ENCODE measurements at regions not wholly inside any gene's neighbourhood (a gene's known extent, or its start where the extent isn't known, plus 50 kb on each side); places are given as distances from the start of the nearest gene placed in this dataset.

DNA sequence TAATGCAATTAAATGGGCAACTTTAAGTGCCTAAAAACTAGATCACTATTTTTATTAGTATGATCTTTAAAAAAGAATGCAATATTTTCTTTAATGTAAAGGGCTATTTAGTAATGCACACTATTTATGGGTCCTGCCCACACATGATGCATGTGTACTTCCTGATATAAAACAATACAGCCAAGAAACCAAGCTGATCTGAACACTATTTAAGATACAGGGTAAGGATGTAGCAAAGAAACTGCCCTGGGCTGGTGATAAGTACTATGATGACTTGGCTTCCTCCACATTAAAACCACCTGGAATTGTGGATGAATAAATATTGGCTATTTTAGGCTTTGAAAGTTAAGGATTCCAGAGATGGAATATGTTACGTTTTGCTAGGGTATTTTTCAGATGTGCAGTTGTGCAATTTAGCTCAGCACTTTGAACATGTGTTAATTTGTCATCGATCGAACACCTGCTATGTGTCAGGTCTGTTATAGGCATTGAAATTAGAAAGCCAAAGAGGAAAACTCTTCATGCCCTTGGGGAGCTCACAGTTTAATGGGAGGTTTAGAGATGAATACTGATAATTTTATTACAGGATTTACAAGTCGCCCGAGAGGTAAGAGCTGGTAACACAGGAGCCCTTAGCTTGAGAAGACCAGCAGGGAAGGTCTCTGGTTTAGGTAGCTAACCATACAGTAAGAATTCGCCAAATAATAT lies 276.7 kb downstream of the PLK2 start:
- Histone ChIP-seq H3K36me3 (ENCODE audit: insufficient read depth, low read length) (no peaks in the 10 kb centered on the region), H3K27me3 (ENCODE audit: insufficient read depth, low read length, poor library complexity) (no peaks in the 10 kb centered on the region), H3K79me2 (ENCODE audit: insufficient read depth, low read length) (no peaks in the 10 kb centered on the region), H3K4me3 (ENCODE audit: low read depth in 1 of 2, low read length in 2 of 2) (no peak overlapping the region), H3K9ac (ENCODE audit: low read depth, low read length) (no peak overlapping the region), H3K4me1 (ENCODE audit: insufficient read depth, low read length) (no peaks in the 10 kb centered on the region), H2AFZ (ENCODE audit: low read depth, low read length) (no peak overlapping the region), H3K27ac (ENCODE audit: low read length) (no peak overlapping the region), H3K4me2 (ENCODE audit: insufficient read depth, low read length) (no peak overlapping the region), H3K9me3 (ENCODE audit: insufficient read depth, low read length, severe bottlenecking) (no peaks in the 10 kb centered on the region), H4K20me1 (ENCODE audit: insufficient read depth, low read length) (no peaks in the 10 kb centered on the region)
- no peak for TF ChIP-seq EZH2 (IDR thresholded peaks at IDR 0.05; ENCODE audit: borderline replicate concordance, low read depth, low read length, severe bottlenecking)
- TF ChIP-seq, protein P1, sequence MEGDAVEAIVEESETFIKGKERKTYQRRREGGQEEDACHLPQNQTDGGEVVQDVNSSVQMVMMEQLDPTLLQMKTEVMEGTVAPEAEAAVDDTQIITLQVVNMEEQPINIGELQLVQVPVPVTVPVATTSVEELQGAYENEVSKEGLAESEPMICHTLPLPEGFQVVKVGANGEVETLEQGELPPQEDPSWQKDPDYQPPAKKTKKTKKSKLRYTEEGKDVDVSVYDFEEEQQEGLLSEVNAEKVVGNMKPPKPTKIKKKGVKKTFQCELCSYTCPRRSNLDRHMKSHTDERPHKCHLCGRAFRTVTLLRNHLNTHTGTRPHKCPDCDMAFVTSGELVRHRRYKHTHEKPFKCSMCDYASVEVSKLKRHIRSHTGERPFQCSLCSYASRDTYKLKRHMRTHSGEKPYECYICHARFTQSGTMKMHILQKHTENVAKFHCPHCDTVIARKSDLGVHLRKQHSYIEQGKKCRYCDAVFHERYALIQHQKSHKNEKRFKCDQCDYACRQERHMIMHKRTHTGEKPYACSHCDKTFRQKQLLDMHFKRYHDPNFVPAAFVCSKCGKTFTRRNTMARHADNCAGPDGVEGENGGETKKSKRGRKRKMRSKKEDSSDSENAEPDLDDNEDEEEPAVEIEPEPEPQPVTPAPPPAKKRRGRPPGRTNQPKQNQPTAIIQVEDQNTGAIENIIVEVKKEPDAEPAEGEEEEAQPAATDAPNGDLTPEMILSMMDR (IDR thresholded peaks at IDR 0.05; ENCODE audit: borderline replicate concordance, extremely low read depth, low read length, poor library complexity, severe bottlenecking) = no peak
- ATAC-seq (ENCODE audit: insufficient read depth, low read depth) = no peak
- DNase-seq = no peak

DNA sequence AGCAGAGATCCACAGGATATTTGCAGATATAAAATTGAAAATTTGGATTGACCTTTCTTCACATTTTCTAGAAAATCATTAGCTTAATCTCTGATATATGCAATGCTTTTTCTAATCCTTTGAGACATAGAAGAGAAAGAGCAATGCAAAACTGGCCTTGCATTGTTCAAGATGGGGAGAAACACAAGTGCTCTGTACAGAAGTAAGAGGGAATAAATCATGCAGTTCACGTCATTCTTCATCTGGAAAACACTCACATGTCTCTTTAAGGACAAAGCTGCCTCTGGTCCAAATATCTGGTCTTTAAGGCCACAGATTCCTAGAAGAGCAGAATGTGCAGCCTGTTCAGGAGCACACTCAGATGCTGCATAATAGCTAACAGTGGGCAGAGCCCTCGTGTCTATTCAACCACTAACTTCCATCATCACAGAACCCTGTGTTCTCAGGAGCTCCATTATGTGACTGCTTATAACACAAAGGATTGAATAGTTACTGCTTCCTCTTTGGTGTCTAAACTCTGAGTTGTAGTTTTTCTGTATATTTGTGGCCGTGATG lies 277.5 kb downstream of the PLK2 start:
- ATAC-seq (ENCODE audit: insufficient read depth, low read depth) = no peak
- Histone ChIP-seq H3K9me3 (ENCODE audit: insufficient read depth, low read length, severe bottlenecking) (no peaks in the 10 kb centered on the region), H3K27me3 (ENCODE audit: insufficient read depth, low read length, poor library complexity) (no peaks in the 10 kb centered on the region), H3K9ac (ENCODE audit: low read depth, low read length) (no peak overlapping the region), H3K4me3 (ENCODE audit: low read depth in 1 of 2, low read length in 2 of 2) (no peak overlapping the region), H3K4me2 (ENCODE audit: insufficient read depth, low read length) (no peak overlapping the region), H3K79me2 (ENCODE audit: insufficient read depth, low read length) (no peaks in the 10 kb centered on the region), H3K4me1 (ENCODE audit: insufficient read depth, low read length) (no peaks in the 10 kb centered on the region), H2AFZ (ENCODE audit: low read depth, low read length) (no peak overlapping the region), H3K36me3 (ENCODE audit: insufficient read depth, low read length) (no peaks in the 10 kb centered on the region), H4K20me1 (ENCODE audit: insufficient read depth, low read length) (no peaks in the 10 kb centered on the region), H3K27ac (ENCODE audit: low read length) (no peak overlapping the region)
- no peak for DNase-seq
- TF ChIP-seq EZH2 (IDR thresholded peaks at IDR 0.05; ENCODE audit: borderline replicate concordance, low read depth, low read length, severe bottlenecking) = no peak
- TF ChIP-seq, protein P1 (IDR thresholded peaks at IDR 0.05; ENCODE audit: borderline replicate concordance, extremely low read depth, low read length, poor library complexity, severe bottlenecking) = no peak

DNA sequence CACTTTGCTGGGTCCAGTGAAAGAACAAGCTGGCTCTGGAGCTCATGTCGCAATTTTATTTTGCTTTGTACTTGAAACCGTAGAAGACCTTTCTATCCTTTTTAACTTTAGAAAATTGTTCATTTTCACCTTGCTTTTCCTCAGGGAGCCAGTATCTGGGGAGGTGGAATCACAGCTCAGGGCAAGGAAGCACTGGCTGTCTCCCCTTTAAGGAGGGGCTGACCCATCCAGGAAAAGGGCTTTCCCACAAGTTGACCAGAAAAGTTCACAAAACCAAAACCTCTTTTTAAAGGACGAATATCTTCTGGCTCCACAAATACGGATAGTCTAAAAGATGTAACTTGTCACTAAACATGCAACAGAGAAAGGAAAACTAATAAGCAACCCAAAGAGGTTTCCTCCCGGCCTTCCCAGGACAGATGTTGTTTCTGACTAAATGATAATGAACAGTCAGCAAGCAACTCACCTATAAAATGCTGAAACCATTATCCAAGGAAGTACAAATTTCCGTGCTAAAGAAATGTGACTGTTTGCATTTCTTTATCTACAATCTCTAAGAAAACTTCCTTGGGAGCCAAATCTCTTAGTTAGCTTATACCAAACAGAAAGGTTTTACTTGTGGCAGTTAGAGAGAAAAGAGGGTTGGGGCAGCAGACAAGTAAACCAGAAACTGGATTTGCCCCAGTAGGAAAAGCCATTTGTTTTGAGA lies 278.2 kb downstream of the PLK2 start:
- H2AFZ ChIP-seq (ENCODE audit: low read depth, low read length) = no peak overlapping the region
- no peak overlapping the region for H3K4me3 ChIP-seq (ENCODE audit: low read depth in 1 of 2, low read length in 2 of 2)
- no peaks in the 10 kb centered on the region for H4K20me1 ChIP-seq (ENCODE audit: insufficient read depth, low read length)
- H3K36me3 ChIP-seq (ENCODE audit: insufficient read depth, low read length) = no peaks in the 10 kb centered on the region
- no peak overlapping the region for H3K27ac ChIP-seq (ENCODE audit: low read length)
- H3K4me2 ChIP-seq (ENCODE audit: insufficient read depth, low read length) = no peak overlapping the region
- TF ChIP-seq, protein P1 (IDR thresholded peaks at IDR 0.05; ENCODE audit: borderline replicate concordance, extremely low read depth, low read length, poor library complexity, severe bottlenecking) = no peak
- no peak for TF ChIP-seq EZH2 (IDR thresholded peaks at IDR 0.05; ENCODE audit: borderline replicate concordance, low read depth, low read length, severe bottlenecking)
- H3K79me2 ChIP-seq (ENCODE audit: insufficient read depth, low read length) = no peaks in the 10 kb centered on the region
- H3K4me1 ChIP-seq (ENCODE audit: insufficient read depth, low read length) = no peaks in the 10 kb centered on the region
- no peak overlapping the region for H3K9ac ChIP-seq (ENCODE audit: low read depth, low read length)
- DNase-seq (no peak), ATAC-seq (ENCODE audit: insufficient read depth, low read depth) (no peak)
- no peaks in the 10 kb centered on the region for H3K9me3 ChIP-seq (ENCODE audit: insufficient read depth, low read length, severe bottlenecking)
- H3K27me3 ChIP-seq (ENCODE audit: insufficient read depth, low read length, poor library complexity) = no peaks in the 10 kb centered on the region
